Activated naive CD8-positive, alpha-beta T cell (primary cell): ENCODE measurements at regions not wholly inside any gene's neighbourhood (a gene's known extent, or its start where the extent isn't known, plus 50 kb on each side); places are given as distances from the start of the nearest gene placed in this dataset.
"Not testable (repeated sequence)": the region's sequence is repeated elsewhere in the genome, so short reads cannot be mapped to it uniquely, and the experiment has no call there.

Experiments used
- H3K27ac Mint-ChIP-seq: one replicate; pipeline ENCODE4 v1.8.0; 2021; ENCODE audit warnings: mixed read lengths
- H3K27me3 Mint-ChIP-seq: one replicate; pipeline ENCODE4 v1.8.0; 2021; ENCODE audit warnings: mixed read lengths
- H3K36me3 Mint-ChIP-seq: one replicate; pipeline ENCODE4 v1.8.0; 2021; ENCODE audit warnings: mixed read lengths
- H3K4me1 Mint-ChIP-seq: one replicate; pipeline ENCODE4 v1.8.0; 2021; ENCODE audit warnings: low read depth, mixed read lengths
- H3K4me3 Mint-ChIP-seq: one replicate; pipeline ENCODE4 v1.8.0; 2021; ENCODE audit warnings: mild to moderate bottlenecking, mixed read lengths
- H3K9me3 Mint-ChIP-seq: one replicate; pipeline ENCODE4 v1.8.0; 2021; ENCODE audit warnings: low read depth, mixed read lengths

DNA sequence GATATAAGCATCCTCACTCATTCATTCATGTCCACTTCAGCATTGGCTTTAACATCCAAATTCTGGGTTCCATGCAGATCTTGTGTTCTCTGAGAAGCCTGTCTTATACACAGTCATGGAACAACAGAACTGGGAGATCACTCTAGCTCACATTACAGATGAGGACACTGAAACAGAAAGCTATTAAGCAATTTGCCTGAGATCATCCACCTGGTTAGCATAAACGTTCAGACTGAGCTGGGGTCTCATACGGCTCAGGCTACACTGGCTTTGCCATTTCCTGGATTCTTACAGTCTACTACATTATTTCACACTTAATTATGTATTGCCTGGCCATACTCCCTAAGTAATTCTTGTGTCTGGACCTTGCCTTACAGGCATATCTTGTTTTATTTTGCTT lies 169.4 kb upstream of the FANCL start:
- Mint-ChIP-seq H3K36me3 (no peaks in the 10 kb centered on the region), H3K9me3 (no peaks in the 10 kb centered on the region)

DNA sequence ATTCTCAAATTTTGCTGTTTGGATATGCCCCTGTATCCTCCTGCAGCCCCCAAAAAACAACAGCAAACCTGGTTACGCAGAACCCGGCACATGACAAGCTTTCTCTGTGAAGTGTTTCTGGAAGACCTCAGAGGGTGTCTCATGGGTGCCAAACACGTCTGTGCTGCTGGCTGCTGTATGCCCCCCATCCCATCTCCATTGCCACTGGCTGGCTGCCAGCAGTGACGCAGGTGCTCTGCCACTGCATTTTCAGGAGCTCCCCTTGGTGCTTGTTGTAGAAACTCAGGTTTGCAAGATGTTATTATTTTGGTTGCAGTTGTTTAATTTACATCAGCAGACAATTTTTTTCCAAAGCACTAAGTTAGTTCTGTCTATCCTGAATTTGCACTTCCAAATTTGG lies 166.4 kb upstream of the FANCL start:
- H3K9me3 Mint-ChIP-seq, result no peaks in the 10 kb centered on the region
- H3K4me1 Mint-ChIP-seq, result no peaks in the 10 kb centered on the region
- no peaks in the 10 kb centered on the region for H3K36me3 Mint-ChIP-seq
- no peaks in the 10 kb centered on the region for H3K27me3 Mint-ChIP-seq
- H3K4me3 Mint-ChIP-seq, result no peak overlapping the region
- no peak overlapping the region for H3K27ac Mint-ChIP-seq

More for the DNA sequence above, 169.4 kb upstream of the FANCL start:
- no peaks in the 10 kb centered on the region for H3K27me3 Mint-ChIP-seq
- H3K4me1 Mint-ChIP-seq, result no peaks in the 10 kb centered on the region
- H3K27ac Mint-ChIP-seq, result no peak overlapping the region
- H3K4me3 Mint-ChIP-seq, result no peak overlapping the region

DNA sequence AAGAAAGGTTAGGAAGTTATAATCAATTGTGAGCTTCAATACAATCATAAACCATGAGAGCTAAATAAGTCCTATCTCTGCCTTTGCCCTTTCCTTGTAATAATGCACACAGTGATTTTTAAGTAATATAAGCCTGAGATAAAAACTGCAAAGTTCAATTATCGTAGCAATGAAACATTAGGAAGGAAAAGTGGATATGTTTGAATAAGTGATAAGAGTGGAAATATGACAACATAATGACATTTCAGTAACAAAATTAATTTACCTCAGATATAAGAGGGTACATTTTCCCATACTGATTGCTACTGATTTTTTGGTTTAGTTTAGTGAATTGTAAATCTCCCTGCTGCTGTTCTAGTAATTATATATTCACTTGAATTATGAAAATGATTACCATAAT lies 164.2 kb upstream of the FANCL start:
- Mint-ChIP-seq H3K4me1 (no peaks in the 10 kb centered on the region), H3K4me3 (no peak overlapping the region), H3K27me3 (no peaks in the 10 kb centered on the region), H3K36me3 (no peaks in the 10 kb centered on the region), H3K9me3 (no peaks in the 10 kb centered on the region), H3K27ac (no peak overlapping the region)

DNA sequence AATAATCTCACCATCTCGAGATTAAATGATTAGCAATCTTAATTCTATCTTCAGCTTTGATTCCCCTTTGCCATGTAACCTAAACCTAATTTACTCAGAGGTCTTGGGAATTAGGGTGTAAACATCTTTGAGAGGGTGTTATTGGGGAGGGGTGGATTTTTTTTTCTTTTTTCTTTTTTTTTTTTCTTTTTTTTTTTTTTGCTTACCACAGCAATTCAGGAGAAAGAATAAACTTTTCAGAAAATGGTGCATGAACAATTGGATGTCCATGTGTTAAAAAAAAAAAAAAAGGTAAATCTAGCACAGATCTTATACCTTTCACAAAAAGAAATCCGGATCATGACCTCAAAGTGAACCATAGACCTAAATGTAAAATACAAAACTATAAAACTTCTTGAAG lies 160.8 kb upstream of the FANCL start:
- no peaks in the 10 kb centered on the region for H3K4me1 Mint-ChIP-seq

DNA sequence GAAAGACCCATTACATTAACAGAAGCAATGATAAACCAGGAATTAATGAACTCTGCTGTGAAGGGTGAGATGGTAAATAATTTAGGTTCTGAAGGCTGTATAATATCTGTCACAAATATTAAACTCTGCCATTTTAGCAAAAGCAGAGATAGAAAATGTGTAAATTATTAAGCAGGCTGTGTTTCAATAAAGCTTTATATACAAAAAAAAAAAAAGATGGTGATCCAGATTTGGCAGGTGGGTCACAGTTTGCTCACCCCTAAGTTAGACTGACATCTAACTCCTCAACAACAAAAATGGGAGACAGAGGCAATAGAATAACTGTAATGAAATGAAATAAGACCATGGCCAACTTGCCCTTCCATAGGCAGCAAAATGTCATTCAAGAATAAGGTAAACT lies 157.3 kb upstream of the FANCL start:
- Mint-ChIP-seq H3K4me3 (no peak overlapping the region), H3K27me3 (peaks cover 6% of the 10 kb centered on the region), H3K36me3 (no peaks in the 10 kb centered on the region), H3K27ac (no peak overlapping the region), H3K9me3 (no peaks in the 10 kb centered on the region), H3K4me1 (no peaks in the 10 kb centered on the region)

More for the DNA sequence above, 160.8 kb upstream of the FANCL start:
- no peak overlapping the region for H3K27ac Mint-ChIP-seq
- H3K4me3 Mint-ChIP-seq, result no peak overlapping the region
- H3K27me3 Mint-ChIP-seq, result no peaks in the 10 kb centered on the region
- H3K36me3 Mint-ChIP-seq, result no peaks in the 10 kb centered on the region
- H3K9me3 Mint-ChIP-seq, result no peaks in the 10 kb centered on the region

DNA sequence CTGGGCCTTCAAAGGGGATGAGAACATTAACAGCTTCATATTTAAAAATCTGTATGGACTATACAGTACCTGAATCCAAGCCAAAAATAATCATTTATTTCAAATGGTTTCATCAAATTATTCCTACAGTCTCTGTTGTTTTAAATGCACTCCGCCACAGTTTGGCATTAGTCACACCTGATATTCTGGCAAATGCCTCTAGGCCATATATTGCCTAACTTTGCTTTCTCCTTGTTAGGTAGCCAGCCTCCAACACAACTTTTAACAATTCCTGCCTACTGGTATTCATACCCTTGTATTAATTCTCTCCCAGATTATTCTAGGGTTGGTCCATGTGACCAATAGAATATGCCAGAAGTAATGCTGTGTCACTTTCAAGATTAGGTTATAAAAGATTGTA lies 146.6 kb upstream of the FANCL start:
- Mint-ChIP-seq H3K9me3 (no peaks in the 10 kb centered on the region), H3K27me3 (no peaks in the 10 kb centered on the region), H3K27ac (no peak overlapping the region), H3K4me3 (no peak overlapping the region), H3K36me3 (no peaks in the 10 kb centered on the region), H3K4me1 (no peaks in the 10 kb centered on the region)

DNA sequence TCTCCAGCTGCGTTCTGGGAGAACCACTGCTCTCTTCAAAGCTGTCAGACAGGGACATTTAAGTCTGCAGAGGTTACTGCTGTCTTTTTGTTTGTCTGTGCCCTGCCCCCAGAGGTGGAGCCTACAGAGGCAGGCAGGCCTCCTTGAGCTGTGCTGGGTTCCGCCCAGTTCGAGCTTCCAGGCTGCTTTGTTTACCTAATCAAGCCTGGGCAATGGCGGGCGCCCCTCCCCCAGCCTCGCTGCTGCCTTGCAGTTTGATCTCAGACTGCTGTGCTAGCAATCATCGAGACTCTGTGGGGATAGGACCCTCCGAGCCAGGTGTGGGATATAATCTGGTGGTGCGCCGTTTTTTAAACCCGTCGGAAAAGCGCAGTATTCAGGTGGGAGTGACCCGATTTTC lies 145.8 kb upstream of the FANCL start:
- H3K4me1 Mint-ChIP-seq, H3K27me3 Mint-ChIP-seq, H3K36me3 Mint-ChIP-seq, H3K9me3 Mint-ChIP-seq, H3K4me3 Mint-ChIP-seq, H3K27ac Mint-ChIP-seq: not testable (repeated sequence)

DNA sequence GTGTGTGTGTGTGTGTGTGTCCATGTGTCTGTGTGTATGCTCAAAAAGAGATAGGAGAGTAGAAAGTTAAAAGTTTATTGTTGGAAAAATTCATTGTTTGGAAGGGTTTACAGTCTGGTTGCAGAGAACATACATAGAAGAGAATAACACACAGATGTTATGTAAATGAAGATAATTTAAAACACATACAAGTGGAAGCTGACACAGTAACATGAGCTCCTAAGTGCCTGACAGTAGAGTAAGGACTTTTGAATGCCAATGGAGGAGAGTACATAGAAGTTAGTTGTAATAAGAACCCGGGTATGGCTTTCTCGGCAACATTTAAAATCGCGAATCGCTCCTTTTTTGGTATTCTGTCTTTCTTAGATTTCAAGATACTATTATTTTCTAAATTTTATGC lies 137.0 kb upstream of the FANCL start:
- Mint-ChIP-seq H3K9me3 (no peaks in the 10 kb centered on the region), H3K4me1 (peaks cover 6% of the 10 kb centered on the region), H3K27ac (no peak overlapping the region), H3K27me3 (no peaks in the 10 kb centered on the region), H3K36me3 (no peaks in the 10 kb centered on the region), H3K4me3 (no peak overlapping the region)

DNA sequence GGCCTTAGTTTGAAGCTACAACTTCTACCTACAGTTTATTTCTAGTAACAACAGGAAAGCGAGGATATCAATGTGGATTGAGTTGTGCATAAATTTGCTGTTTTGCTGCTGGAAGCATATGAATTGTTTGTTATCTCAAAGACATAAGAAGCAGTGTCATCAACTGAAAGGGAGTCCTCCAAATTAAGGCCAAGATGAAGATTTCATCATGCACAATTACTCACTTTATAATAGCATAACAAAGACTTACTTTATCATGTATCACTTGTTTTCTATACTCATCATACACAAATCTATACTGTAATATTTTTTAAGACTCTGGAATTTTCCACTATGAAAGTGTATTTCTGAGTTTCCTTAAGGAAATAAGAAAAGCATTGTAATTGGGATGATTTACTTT lies 136.1 kb upstream of the FANCL start:
- H3K27me3 Mint-ChIP-seq, result no peaks in the 10 kb centered on the region
- no peaks in the 10 kb centered on the region for H3K36me3 Mint-ChIP-seq
- peaks cover 6% of the 10 kb centered on the region for H3K4me1 Mint-ChIP-seq
- H3K9me3 Mint-ChIP-seq, result no peaks in the 10 kb centered on the region
- H3K27ac Mint-ChIP-seq, result no peak overlapping the region
- no peak overlapping the region for H3K4me3 Mint-ChIP-seq

DNA sequence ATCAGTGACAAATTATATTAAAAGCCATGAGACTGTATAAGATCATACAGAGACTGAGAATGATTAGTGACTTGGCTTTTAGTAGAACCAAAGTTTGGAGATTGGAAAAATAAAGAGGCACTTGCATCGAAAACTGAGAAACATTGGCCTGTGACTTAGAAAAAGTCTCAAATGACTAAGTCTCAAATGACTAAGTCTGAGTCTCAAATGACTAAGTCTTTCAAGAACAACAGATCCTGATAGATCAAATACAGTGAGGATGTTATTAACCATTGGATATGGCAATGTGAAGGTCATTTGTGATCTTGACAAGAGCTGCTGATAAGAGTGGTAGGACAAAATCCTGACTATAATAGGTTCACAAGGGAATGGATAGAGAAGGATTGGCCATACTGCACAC lies 135.5 kb upstream of the FANCL start:
- Mint-ChIP-seq H3K4me3 (no peak overlapping the region), H3K27ac (no peak overlapping the region), H3K27me3 (no peaks in the 10 kb centered on the region), H3K36me3 (no peaks in the 10 kb centered on the region), H3K4me1 (peaks cover 6% of the 10 kb centered on the region), H3K9me3 (no peaks in the 10 kb centered on the region)

DNA sequence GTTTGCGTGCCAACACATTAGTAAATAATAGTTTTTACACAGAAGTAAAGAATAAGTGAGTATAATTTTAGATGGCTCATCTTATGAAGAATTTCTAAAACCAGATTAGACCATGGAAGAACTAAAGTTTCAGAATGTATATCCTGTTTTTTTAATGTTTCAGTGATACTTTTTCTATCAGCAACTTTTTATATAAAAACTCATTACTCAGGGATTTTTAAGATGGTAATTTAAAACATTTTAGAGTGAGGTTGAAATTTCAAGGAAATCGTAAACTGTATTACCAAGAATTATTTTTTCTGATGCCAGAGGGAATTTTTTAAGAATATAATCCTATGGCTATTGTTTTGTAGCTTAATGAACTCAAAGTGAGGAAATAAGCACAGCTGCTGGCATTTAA lies 128.5 kb upstream of the FANCL start:
- Mint-ChIP-seq H3K27me3 (peaks cover 2% of the 10 kb centered on the region), H3K36me3 (no peaks in the 10 kb centered on the region), H3K9me3 (no peaks in the 10 kb centered on the region), H3K4me1 (peaks cover 1% of the 10 kb centered on the region), H3K4me3 (no peak overlapping the region), H3K27ac (no peak overlapping the region)

DNA sequence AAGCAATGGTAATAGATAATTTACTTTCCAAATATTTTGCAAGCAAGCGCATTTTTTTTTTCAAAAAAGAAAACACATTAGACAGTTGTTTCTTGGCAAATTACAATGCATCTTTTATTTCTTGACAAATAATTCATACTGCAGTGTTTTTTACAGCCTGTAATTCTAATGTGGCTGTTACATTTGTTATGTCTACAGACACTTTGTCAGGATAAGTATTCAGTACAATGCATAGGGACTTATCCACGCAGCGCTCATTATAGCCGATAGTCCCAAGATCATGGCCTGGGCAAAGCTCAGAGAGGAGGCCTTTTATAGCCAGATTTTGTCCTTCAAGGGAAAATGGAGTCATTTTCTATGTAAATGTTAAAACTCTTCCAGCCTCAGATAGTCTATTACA lies 123.0 kb upstream of the FANCL start:
- Mint-ChIP-seq H3K27me3 (peaks cover 2% of the 10 kb centered on the region), H3K4me3 (no peak overlapping the region), H3K36me3 (no peaks in the 10 kb centered on the region), H3K4me1 (peaks cover 1% of the 10 kb centered on the region), H3K27ac (no peak overlapping the region), H3K9me3 (no peaks in the 10 kb centered on the region)

DNA sequence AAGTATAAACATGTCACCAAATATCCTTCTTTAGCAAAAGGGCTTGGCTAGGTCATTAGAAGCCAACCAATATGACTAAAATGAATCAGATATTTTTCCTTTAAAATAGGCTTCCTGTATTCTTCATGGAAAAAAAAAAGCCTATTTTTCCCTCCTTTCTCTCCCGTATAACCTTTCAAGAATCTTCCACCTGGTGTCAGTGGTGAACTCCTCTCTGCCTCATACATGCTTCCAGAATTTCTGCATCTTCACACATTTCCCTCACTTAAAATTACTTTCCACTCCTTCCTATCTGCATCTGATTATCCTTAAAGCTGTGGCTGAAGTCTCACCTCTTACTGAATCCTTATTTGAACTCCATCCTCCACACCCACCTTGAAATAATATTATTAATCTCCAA lies 116.9 kb upstream of the FANCL start:
- Mint-ChIP-seq H3K27me3 (peaks cover 5% of the 10 kb centered on the region), H3K9me3 (no peaks in the 10 kb centered on the region), H3K4me3 (no peak overlapping the region), H3K36me3 (no peaks in the 10 kb centered on the region), H3K4me1 (no peaks in the 10 kb centered on the region), H3K27ac (no peak overlapping the region)

DNA sequence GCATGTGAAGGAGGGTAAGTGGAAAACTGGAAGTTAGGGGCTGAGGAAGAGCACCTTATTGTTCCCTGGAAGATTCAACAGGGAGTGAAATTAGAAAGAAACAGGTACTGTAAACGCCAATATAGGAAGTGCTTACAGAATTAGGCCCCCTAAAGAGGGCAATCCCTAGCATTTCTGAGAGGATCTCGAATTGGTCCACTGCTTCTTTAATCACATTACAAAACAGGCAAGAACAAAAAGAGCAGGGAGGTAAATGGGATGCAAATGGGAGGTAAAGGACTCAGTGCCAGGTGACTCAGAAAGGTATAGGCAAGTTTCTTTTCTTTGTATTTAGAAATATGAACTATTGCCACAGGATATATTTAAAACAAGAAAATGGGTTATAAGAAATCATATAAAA lies 116.4 kb upstream of the FANCL start:
- no peaks in the 10 kb centered on the region for H3K36me3 Mint-ChIP-seq
- H3K27me3 Mint-ChIP-seq, result peaks cover 5% of the 10 kb centered on the region
- no peak overlapping the region for H3K4me3 Mint-ChIP-seq
- no peaks in the 10 kb centered on the region for H3K4me1 Mint-ChIP-seq
- no peak overlapping the region for H3K27ac Mint-ChIP-seq
- no peaks in the 10 kb centered on the region for H3K9me3 Mint-ChIP-seq

DNA sequence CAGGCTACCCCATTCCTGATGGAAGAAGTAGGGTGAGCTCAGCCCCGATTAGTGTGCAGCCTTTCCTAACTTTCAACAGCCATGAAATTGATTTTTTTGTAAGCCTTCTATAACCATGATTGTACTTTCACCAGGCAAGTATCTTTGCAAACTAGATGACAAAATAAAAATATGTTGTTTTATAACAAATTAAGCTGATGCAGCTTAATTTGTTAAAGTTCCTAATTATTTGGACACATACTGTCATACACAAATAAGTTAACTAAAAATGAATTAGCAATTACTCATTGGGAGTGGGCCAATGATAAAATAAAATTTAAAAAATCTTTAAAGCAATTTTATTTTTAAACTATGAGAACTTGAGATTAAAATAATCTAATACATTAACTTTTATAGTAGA lies 113.1 kb upstream of the FANCL start:
- H3K9me3 Mint-ChIP-seq, result no peaks in the 10 kb centered on the region
- no peak overlapping the region for H3K4me3 Mint-ChIP-seq
- no peaks in the 10 kb centered on the region for H3K36me3 Mint-ChIP-seq
- H3K4me1 Mint-ChIP-seq, result peaks cover 6% of the 10 kb centered on the region
- H3K27me3 Mint-ChIP-seq, result peaks cover 8% of the 10 kb centered on the region
- no peak overlapping the region for H3K27ac Mint-ChIP-seq

DNA sequence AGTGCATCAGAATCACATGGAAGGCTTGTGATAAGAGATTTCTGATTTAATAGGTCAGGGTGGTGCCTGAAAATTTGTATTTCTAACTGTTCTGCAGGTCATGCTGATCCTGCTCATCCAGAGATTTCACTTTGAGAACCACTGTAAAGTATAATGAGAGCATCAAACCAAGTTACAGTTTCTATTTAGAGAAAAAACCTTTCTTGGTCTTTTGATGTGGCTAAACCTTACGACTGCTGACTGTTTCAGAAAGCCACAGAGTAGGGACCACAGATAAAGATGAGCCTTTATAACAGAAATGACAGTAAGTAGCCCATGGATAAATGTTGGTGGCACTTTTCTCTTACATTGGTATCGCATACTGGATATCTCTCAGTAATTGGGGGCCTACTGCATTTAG lies 109.4 kb upstream of the FANCL start:
- H3K27ac Mint-ChIP-seq, result no peak overlapping the region
- H3K27me3 Mint-ChIP-seq, result peaks cover 10% of the 10 kb centered on the region
- H3K9me3 Mint-ChIP-seq, result no peaks in the 10 kb centered on the region
- peaks cover 6% of the 10 kb centered on the region for H3K4me1 Mint-ChIP-seq
- H3K4me3 Mint-ChIP-seq, result no peak overlapping the region
- H3K36me3 Mint-ChIP-seq, result no peaks in the 10 kb centered on the region

DNA sequence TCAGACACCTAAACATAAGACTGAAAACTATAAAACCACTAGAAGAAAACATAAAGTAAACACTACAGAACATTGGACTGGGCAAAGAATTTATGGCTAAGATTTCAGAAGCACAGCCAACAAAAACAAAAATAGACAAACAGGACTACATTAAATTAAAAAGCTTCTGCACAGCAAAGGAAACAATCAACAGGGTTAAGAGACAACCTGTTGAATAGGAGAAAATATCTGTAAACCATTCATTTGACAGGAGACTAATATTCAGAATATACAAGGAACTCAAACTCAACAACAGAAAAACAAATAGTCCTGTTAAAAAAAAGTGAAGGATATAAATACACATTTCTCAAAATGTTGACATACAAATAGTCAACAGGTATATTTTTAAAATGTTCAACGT lies 106.7 kb upstream of the FANCL start:
- Mint-ChIP-seq H3K27ac (no peak overlapping the region), H3K36me3 (peaks cover under 1% of the 10 kb centered on the region), H3K9me3 (peaks cover 5% of the 10 kb centered on the region), H3K4me3 (no peak overlapping the region), H3K27me3 (peaks cover 8% of the 10 kb centered on the region), H3K4me1 (peaks cover 6% of the 10 kb centered on the region)
